ENCODE measurements at regions not wholly inside any gene's neighbourhood (a gene's known extent, or its start where the extent isn't known, plus 50 kb on each side); places are given as distances from the start of the nearest gene placed in this dataset.
"Not testable (repeated sequence)": the region's sequence is repeated elsewhere in the genome, so short reads cannot be mapped to it uniquely, and the experiment has no call there.

GRCh38 chr4:115219862-115220261 lies 106.4 kb upstream of the NDST4 start:
- no peaks in the 10 kb centered on the region for H3K36me3 Mint-ChIP-seq (ENCODE audit: low read depth)
- DNase-seq (no peak), ATAC-seq (no peak)
- no peak overlapping the region for H3K4me3 Mint-ChIP-seq
- intact Hi-C loops (cut with micrococcal nuclease), result no loop called here
- ChIA-PET POLR2A (no interaction called here), CTCF (no interaction called here)
- no peaks in the 10 kb centered on the region for H3K9me3 Mint-ChIP-seq
- no peaks in the 10 kb centered on the region for H3K4me1 Mint-ChIP-seq (ENCODE audit: low read depth)
- H3K27ac Mint-ChIP-seq, result no peak overlapping the region
- TF ChIP-seq, protein P1, sequence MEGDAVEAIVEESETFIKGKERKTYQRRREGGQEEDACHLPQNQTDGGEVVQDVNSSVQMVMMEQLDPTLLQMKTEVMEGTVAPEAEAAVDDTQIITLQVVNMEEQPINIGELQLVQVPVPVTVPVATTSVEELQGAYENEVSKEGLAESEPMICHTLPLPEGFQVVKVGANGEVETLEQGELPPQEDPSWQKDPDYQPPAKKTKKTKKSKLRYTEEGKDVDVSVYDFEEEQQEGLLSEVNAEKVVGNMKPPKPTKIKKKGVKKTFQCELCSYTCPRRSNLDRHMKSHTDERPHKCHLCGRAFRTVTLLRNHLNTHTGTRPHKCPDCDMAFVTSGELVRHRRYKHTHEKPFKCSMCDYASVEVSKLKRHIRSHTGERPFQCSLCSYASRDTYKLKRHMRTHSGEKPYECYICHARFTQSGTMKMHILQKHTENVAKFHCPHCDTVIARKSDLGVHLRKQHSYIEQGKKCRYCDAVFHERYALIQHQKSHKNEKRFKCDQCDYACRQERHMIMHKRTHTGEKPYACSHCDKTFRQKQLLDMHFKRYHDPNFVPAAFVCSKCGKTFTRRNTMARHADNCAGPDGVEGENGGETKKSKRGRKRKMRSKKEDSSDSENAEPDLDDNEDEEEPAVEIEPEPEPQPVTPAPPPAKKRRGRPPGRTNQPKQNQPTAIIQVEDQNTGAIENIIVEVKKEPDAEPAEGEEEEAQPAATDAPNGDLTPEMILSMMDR (IDR thresholded peaks at IDR 0.05), result no peak
- H3K27me3 Mint-ChIP-seq, result no peaks in the 10 kb centered on the region

DNA sequence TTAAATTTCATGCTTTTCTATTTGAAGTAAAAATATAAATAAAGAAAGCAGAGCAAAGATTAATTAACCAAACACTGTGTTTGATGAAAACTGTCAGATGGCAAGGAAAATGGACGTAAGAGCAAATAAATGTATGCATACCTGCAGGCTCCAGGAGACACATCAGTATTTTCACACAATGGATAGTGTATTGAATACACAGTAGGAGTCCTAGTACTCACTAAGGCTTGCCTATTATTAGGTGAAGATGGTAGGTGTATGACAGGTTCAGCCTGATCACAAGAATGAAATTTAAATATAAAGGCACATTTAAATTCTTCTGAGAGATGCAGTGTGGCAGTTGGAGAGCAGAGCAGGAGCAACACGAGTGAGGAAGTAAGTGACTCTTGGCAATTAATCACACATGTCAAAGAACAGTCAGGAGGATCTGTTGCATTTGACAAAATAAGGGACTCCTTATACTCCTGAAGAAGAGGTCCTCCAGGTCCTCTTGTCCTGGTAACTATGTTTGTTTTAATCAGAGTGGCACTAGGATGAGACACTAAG lies 106.0 kb upstream of the NDST4 start:
- Mint-ChIP-seq H3K4me3 (no peak overlapping the region), H3K36me3 (ENCODE audit: low read depth) (no peaks in the 10 kb centered on the region), H3K9me3 (no peaks in the 10 kb centered on the region), H3K27ac (no peak overlapping the region), H3K27me3 (no peaks in the 10 kb centered on the region), H3K4me1 (ENCODE audit: low read depth) (no peaks in the 10 kb centered on the region)
- ChIA-PET CTCF (no interaction called here), POLR2A (no interaction called here)
- no peak for ATAC-seq
- intact Hi-C loops (cut with micrococcal nuclease), result no loop called here
- DNase-seq, result no peak
- TF ChIP-seq, protein P1 (IDR thresholded peaks at IDR 0.05), result no peak

- Mint-ChIP-seq H3K27ac (no peak overlapping the region), H3K27me3 (no peaks in the 10 kb centered on the region), H3K4me3 (no peak overlapping the region), H3K36me3 (ENCODE audit: low read depth) (no peaks in the 10 kb centered on the region), H3K4me1 (ENCODE audit: low read depth) (no peaks in the 10 kb centered on the region), H3K9me3 (no peaks in the 10 kb centered on the region)
- ATAC-seq (no peak), DNase-seq (no peak)
- ChIA-PET CTCF (no interaction called here), POLR2A (no interaction called here)
- intact Hi-C loops (cut with micrococcal nuclease), result no loop called here
- TF ChIP-seq, protein P1 (IDR thresholded peaks at IDR 0.05), result no peak
Observed at GRCh38 chr4:115215935-115216334, 102.5 kb upstream of the NDST4 start.

DNA sequence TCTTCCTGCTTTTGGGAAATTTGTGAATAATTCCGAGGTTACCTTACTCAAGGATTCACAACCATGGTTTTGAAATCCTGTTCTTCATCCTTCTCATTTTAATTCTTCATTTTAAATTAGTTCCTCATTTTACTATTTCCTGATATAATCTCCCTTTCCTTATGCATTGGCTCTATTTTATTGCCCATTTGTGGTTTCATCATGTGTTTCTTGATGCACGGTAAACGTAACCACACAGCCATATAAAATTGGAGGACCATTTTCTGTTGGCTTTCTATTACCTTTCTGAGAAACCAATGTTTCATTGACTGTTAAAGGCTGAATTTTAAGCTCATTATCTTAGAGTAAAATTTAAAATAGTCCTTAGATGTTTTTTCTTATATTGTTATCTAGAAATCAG lies 100.3 kb upstream of the NDST4 start:
- TF ChIP-seq, protein P1 (IDR thresholded peaks at IDR 0.05), result no peak
- Mint-ChIP-seq H3K27me3 (no peaks in the 10 kb centered on the region), H3K36me3 (ENCODE audit: low read depth) (no peaks in the 10 kb centered on the region), H3K9me3 (peaks cover 5% of the 10 kb centered on the region), H3K4me3 (no peak overlapping the region), H3K27ac (no peak overlapping the region), H3K4me1 (ENCODE audit: low read depth) (no peaks in the 10 kb centered on the region)
- no peak for ATAC-seq
- POLR2A ChIA-PET, result no interaction called here
- CTCF ChIA-PET, result interaction anchor here (0.7 kb wide), 1 partner anchor 153 kb away, joined by 3 read pairs; no protein-coding TSS in a partner anchor
- no peak for DNase-seq
- intact Hi-C loops (cut with micrococcal nuclease), result no loop called here

GRCh38 chr4:115201042-115201330 lies 87.6 kb upstream of the NDST4 start:
- DNase-seq (no peak), ATAC-seq (no peak)
- ChIA-PET POLR2A (no interaction called here), CTCF (no interaction called here)
- Mint-ChIP-seq H3K4me3 (no peak overlapping the region), H3K27me3 (no peaks in the 10 kb centered on the region), H3K4me1 (ENCODE audit: low read depth) (no peaks in the 10 kb centered on the region), H3K27ac (no peak overlapping the region), H3K9me3 (no peaks in the 10 kb centered on the region), H3K36me3 (ENCODE audit: low read depth) (no peaks in the 10 kb centered on the region)
- intact Hi-C loops (cut with micrococcal nuclease), result no loop called here
- TF ChIP-seq, protein P1 (IDR thresholded peaks at IDR 0.05), result no peak

- ATAC-seq; CTCF ChIA-PET; H3K4me1 Mint-ChIP-seq (ENCODE audit: low read depth); H3K27me3 Mint-ChIP-seq; H3K9me3 Mint-ChIP-seq; H3K27ac Mint-ChIP-seq; H3K4me3 Mint-ChIP-seq; POLR2A ChIA-PET; intact Hi-C loops (cut with micrococcal nuclease); DNase-seq; H3K36me3 Mint-ChIP-seq (ENCODE audit: low read depth): not testable (repeated sequence)
Observed at GRCh38 chr4:115200201-115201041, 87.0 kb upstream of the NDST4 start.

DNA sequence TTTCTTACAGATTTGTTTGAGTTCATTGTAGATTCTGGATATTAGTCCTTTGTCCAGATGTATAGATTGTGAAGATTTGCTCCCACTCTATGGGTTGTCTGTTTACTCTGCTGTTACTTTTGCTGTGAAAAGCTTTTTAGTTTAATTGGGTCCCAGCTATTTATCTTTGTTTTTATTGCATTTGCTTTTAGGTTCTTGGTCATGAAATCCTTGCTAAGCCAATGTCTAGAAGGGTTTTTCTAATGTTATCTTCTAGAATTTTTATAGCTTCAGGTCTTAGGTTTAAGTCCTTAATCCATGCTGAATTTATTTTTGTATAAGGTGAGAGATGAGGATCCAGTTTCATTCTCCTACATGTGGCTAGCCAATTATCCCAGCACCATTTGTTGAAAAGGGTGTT lies 81.2 kb upstream of the NDST4 start:
- H3K27ac Mint-ChIP-seq; POLR2A ChIA-PET; H3K4me1 Mint-ChIP-seq (ENCODE audit: low read depth); intact Hi-C loops (cut with micrococcal nuclease); CTCF ChIA-PET; H3K4me3 Mint-ChIP-seq; H3K27me3 Mint-ChIP-seq; DNase-seq; H3K36me3 Mint-ChIP-seq (ENCODE audit: low read depth); ATAC-seq; H3K9me3 Mint-ChIP-seq: not testable (repeated sequence)

Measured in activated CD8-positive, alpha-beta T cell treated with anti-CD3 and anti-CD28 coated beads for 36 hours (primary cell).